ENCODE measurements at regions not wholly inside any gene's neighbourhood (a gene's known extent, or its start where the extent isn't known, plus 50 kb on each side); places are given as distances from the start of the nearest gene placed in this dataset.
"Not testable (repeated sequence)": the region's sequence is repeated elsewhere in the genome, so short reads cannot be mapped to it uniquely, and the experiment has no call there.

DNA sequence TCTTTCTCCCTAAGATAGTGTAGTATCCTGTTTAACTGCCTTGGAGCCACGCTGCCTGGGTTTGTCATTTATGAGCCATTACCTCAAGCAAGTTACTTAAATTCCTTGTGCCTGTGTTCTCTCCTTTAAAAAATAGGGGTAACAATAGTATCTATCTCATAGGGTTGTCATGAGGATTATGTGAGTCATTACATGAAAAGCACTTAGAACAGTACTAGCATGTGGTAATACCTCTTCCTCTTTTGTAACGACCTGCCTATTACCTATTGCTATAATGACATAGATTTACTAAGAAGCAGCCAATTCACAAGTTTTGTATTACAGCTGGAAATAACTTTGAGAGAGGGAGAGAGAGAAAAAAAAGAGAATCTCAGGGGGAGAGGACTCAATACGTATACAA is 834.7 kb downstream of the RAPGEF2 start:
- H3K27me3 Mint-ChIP-seq (ENCODE audit: insufficient read depth): no peaks in the 10 kb centered on the region

DNA sequence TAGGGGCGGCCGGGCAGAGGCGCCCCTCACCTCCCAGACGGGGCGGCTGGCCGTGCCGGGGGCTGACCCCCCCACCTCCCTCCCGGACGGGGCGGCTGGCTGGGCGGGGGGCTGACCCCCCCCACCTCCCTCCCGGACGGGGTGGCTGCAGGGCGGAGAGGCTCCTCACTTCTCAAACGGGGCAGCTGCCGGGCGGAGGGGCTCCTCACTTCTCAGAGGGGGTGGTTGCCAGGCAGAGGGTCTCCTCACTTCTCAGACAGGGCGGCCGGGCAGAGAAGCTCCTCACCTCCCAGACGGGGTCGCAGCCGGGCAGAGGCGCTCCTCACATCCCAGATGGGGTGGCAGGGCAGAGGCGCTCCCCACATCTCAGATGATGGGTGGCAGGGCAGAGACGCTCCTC is 836.8 kb downstream of the RAPGEF2 start:
- not testable (repeated sequence) for DNase-seq; H3K4me1 Mint-ChIP-seq (ENCODE audit: low read depth); H3K4me3 Mint-ChIP-seq; H3K27ac Mint-ChIP-seq; H3K27me3 Mint-ChIP-seq (ENCODE audit: insufficient read depth); H3K36me3 Mint-ChIP-seq (ENCODE audit: low read depth)
- peaks cover 10% of the 10 kb centered on the region; the same call in 1 of the 2 replicates for H3K9me3 Mint-ChIP-seq

More for the DNA sequence above, 834.7 kb downstream of the RAPGEF2 start:
- no peaks in the 10 kb centered on the region for H3K4me1 Mint-ChIP-seq (ENCODE audit: low read depth)
- no peak overlapping the region for H3K4me3 Mint-ChIP-seq
- H3K36me3 Mint-ChIP-seq (ENCODE audit: low read depth): no peaks in the 10 kb centered on the region
- TF ChIP-seq, protein P1, sequence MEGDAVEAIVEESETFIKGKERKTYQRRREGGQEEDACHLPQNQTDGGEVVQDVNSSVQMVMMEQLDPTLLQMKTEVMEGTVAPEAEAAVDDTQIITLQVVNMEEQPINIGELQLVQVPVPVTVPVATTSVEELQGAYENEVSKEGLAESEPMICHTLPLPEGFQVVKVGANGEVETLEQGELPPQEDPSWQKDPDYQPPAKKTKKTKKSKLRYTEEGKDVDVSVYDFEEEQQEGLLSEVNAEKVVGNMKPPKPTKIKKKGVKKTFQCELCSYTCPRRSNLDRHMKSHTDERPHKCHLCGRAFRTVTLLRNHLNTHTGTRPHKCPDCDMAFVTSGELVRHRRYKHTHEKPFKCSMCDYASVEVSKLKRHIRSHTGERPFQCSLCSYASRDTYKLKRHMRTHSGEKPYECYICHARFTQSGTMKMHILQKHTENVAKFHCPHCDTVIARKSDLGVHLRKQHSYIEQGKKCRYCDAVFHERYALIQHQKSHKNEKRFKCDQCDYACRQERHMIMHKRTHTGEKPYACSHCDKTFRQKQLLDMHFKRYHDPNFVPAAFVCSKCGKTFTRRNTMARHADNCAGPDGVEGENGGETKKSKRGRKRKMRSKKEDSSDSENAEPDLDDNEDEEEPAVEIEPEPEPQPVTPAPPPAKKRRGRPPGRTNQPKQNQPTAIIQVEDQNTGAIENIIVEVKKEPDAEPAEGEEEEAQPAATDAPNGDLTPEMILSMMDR (IDR thresholded peaks at IDR 0.05): no peak
- DNase-seq: no peak
- H3K27ac Mint-ChIP-seq: no peak overlapping the region
- H3K9me3 Mint-ChIP-seq: peaks cover 18% of the 10 kb centered on the region

DNA sequence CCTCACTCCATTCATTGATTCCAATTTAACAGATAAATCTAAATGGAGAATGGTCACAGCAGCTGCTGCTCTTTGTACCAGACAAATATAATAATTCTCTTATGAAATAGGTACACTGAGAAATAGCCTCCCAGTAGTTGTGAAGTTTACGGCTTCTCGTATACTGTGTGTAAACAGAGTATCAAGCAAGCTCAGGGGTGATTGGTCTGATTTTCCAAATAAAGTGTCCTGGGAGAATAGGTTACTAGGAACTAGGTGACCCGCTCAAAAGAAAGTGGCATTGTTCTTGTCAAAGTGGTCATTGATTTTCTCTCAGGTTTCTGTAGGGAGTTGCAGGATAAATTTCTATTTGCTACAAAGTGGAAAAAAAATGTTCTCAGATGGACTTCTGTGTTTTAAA is 838.2 kb downstream of the RAPGEF2 start:
- no peak for DNase-seq
- H3K4me1 Mint-ChIP-seq (ENCODE audit: low read depth): no peaks in the 10 kb centered on the region

DNA sequence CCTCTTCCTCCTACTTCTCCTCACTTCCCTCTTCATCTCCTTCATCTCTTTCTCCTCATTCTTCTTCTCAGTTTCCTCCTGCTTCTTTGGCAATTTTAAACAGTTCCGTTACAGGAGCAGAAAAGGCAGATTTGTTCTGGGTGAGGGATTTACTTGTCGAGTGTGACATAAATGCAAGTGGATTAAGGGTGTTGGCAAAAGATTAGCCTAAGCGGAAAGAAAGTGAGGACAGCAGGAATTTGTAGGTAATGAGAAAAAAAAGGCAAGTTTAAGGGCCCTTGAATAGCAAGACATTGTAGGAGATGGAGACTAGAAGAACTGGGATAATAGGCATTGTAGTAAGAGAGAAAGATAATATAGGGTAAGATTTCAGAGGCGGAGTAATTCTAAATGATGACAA is 841.6 kb downstream of the RAPGEF2 start:
- no peak overlapping the region for H3K4me3 Mint-ChIP-seq
- H3K9me3 Mint-ChIP-seq: no peaks in the 10 kb centered on the region
- H3K4me1 Mint-ChIP-seq (ENCODE audit: low read depth): no peaks in the 10 kb centered on the region
- no peaks in the 10 kb centered on the region for H3K36me3 Mint-ChIP-seq (ENCODE audit: low read depth)
- no peak for DNase-seq
- TF ChIP-seq, protein P1 (IDR thresholded peaks at IDR 0.05): no peak
- no peak overlapping the region for H3K27ac Mint-ChIP-seq
- no peaks in the 10 kb centered on the region for H3K27me3 Mint-ChIP-seq (ENCODE audit: insufficient read depth)

More for the DNA sequence above, 838.2 kb downstream of the RAPGEF2 start:
- TF ChIP-seq, protein P1 (IDR thresholded peaks at IDR 0.05): no peak
- Mint-ChIP-seq H3K9me3 (no peaks in the 10 kb centered on the region), H3K27ac (no peak overlapping the region), H3K27me3 (ENCODE audit: insufficient read depth) (no peaks in the 10 kb centered on the region), H3K36me3 (ENCODE audit: low read depth) (no peaks in the 10 kb centered on the region), H3K4me3 (no peak overlapping the region)

DNA sequence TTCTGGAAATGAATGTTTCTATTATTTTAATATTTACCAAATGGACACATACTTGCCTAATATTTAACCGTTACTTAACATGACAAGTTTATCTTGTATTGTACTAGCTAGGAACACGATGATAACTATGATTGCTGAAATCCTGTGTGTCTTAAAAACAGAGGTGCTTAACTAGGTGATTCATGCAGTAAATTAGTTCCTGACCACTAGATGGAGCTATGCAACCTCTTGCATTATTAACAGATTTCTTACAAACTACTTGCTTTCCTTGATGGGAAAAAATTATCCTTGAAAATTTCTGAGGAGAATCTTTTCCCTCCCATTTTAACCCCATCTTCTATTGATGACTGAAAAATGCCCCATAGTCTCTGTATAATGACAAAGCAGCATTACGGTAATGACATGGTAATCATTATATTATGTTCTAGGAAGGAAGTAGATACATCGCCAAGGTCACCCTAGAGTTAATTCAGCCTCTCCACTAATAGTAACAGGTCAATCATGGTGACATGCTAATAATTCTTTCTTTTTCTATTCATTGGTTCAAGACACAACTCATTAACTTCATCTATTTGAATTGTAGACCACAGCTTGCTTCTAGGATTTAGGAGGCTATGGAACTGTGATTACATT is 844.2 kb downstream of the RAPGEF2 start:
- Mint-ChIP-seq H3K9me3 (no peaks in the 10 kb centered on the region), H3K27me3 (ENCODE audit: insufficient read depth) (no peaks in the 10 kb centered on the region), H3K27ac (no peak overlapping the region), H3K36me3 (ENCODE audit: low read depth) (no peaks in the 10 kb centered on the region), H3K4me3 (no peak overlapping the region), H3K4me1 (ENCODE audit: low read depth) (no peaks in the 10 kb centered on the region)
- TF ChIP-seq, protein P1 (IDR thresholded peaks at IDR 0.05): peak; percentile 88
- DNase-seq: peak; percentile 39

DNA sequence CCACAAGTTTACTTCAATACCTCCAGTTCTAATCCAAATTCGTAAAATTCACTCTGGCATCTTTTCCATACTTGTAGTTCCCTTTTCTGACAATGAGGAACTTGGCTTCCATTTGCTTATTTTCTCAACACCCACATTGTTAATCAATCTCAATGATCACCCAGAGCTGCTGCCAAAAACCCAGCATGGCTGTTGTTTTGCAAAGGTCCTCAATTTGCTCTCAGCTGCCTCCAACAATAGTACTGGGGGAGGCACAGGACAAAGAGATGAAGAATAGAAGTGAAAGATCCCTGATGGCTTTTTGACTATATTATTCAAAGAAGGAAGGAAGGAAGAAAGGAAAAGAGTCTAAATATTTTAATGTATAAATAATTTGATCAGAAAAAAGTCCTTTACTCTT is 847.8 kb downstream of the RAPGEF2 start:
- TF ChIP-seq, protein P1 (IDR thresholded peaks at IDR 0.05): no peak
- DNase-seq: no peak
- no peak overlapping the region for H3K4me3 Mint-ChIP-seq
- H3K27me3 Mint-ChIP-seq (ENCODE audit: insufficient read depth): peaks cover 2% of the 10 kb centered on the region; the same call in 1 of the 2 replicates
- H3K4me1 Mint-ChIP-seq (ENCODE audit: low read depth): no peaks in the 10 kb centered on the region
- no peak overlapping the region for H3K27ac Mint-ChIP-seq
- H3K9me3 Mint-ChIP-seq: no peaks in the 10 kb centered on the region
- no peaks in the 10 kb centered on the region for H3K36me3 Mint-ChIP-seq (ENCODE audit: low read depth)
